B cell (primary cell): ENCODE measurements at regions not wholly inside any gene's neighbourhood (a gene's known extent, or its start where the extent isn't known, plus 50 kb on each side); places are given as distances from the start of the nearest gene placed in this dataset.

Experiments used
- ATAC-seq: fragments of 200-7000 bp; cut with Tn5 transposase; one replicate; pipeline ENCODE4 v1.10.0; 2021; ENCODE audit warnings: low read depth, mild to moderate bottlenecking, moderate number of reproducible peaks, moderate library complexity
- CTCF ChIA-PET: fragments of 350-600 bp; sonication (Branson Sonifier 250); formaldehyde crosslinking; loops from one replicate; lab custom pipeline; 2021; ENCODE audit warnings: antibody characterized with exemption, inconsistent platforms; lab: Charles Lee
- POLR2A ChIA-PET: fragments of 350-600 bp; sonication (Branson Sonifier 250); formaldehyde crosslinking; loops from one replicate; lab custom pipeline; 2021; ENCODE audit warnings: antibody characterized with exemption; lab: Charles Lee
- DNase-seq: peaks from one replicate; pipeline ENCODE4 v3.0.0; 2013
- H2AFZ ChIP-seq: 2 replicates; pipeline ENCODE4 v1.6.1; 2012; ENCODE audit warnings: mild to moderate bottlenecking, low read depth, low read length; ENCODE audit not compliant: insufficient read depth, poor library complexity, severe bottlenecking
- H3K27ac ChIP-seq, 2 donors: 1 replicate in 1 of 2; 2 replicates in 1 of 2; pipeline ENCODE4 v1.5.1; 2012 to 2013; ENCODE audit warnings: low read length in 2 of 2, mild to moderate bottlenecking in 2 of 2, moderate library complexity in 1 of 2
- H3K27me3 ChIP-seq, 4 experiments: fragments of 200-600 bp in 1 of 4; sonication (generic) in 1 of 4; replicated peaks in 1 of 4; 1 replicate in 2 of 4; 2 replicates in 2 of 4; pipeline versions ENCODE4 v1.6.1 to v1.7.0; 2013 to 2016; ENCODE audit warnings: low read length in 3 of 4, mild to moderate bottlenecking in 2 of 4, mixed read lengths in 1 of 4, moderate library complexity in 1 of 4; ENCODE audit not compliant: insufficient read depth in 4 of 4, control insufficient read depth in 3 of 4; ENCODE audit errors: control extremely low read depth in 1 of 4
- H3K36me3 ChIP-seq, 2 experiments: replicated peaks in 1 of 2; 1 replicate in 1 of 2; 2 replicates in 1 of 2; pipeline versions ENCODE4 v1.6.1 to v1.7.1; 2013; ENCODE audit warnings: low read length in 1 of 2; ENCODE audit not compliant: insufficient read depth in 2 of 2, control insufficient read depth in 1 of 2; ENCODE audit errors: control extremely low read depth in 1 of 2, extremely low read depth in 1 of 2
- H3K4me1 ChIP-seq, 2 donors: fragments of 200-600 bp in 1 of 2; sonication (generic) in 1 of 2; 1 replicate in 1 of 2; 2 replicates in 1 of 2; pipeline versions ENCODE4 v1.5.1 to v1.6.1; 2013 to 2017; ENCODE audit warnings: low read length in 2 of 2; ENCODE audit not compliant: control insufficient read depth in 2 of 2, insufficient read depth in 2 of 2
- H3K4me2 ChIP-seq: replicated peaks from 2 replicates; pipeline ENCODE3; 2012; ENCODE audit warnings: mild to moderate bottlenecking, low read depth, low read length; ENCODE audit not compliant: poor library complexity, severe bottlenecking
- H3K4me3 ChIP-seq, 5 experiments: fragments of 200-600 bp in 1 of 5; sonication (generic) in 1 of 5; 1 replicate in 3 of 5; 2 replicates in 2 of 5; pipeline versions ENCODE4 v1.5.1 to v1.7.0; 2011 to 2016; ENCODE audit warnings: low read length in 4 of 5, mild to moderate bottlenecking in 4 of 5, low read depth in 2 of 5, control low read depth in 1 of 5, moderate library complexity in 1 of 5; ENCODE audit not compliant: insufficient read depth in 1 of 5; ENCODE audit errors: control extremely low read depth in 1 of 5, extremely low read depth in 1 of 5
- H3K79me2 ChIP-seq: fragments of 200-600 bp; sonication (generic); one replicate; pipeline ENCODE4 v1.6.0; 2016; ENCODE audit warnings: low read length; ENCODE audit not compliant: control insufficient read depth, insufficient read depth
- H3K9ac ChIP-seq: fragments of 200-600 bp; sonication (generic); 2 replicates; pipeline ENCODE4 v1.6.1; 2017; ENCODE audit warnings: mild to moderate bottlenecking, low read length, moderate library complexity
- H3K9me3 ChIP-seq, 3 donors: one replicate each; pipeline versions ENCODE4 v1.6.1 to v1.7.1; 2013; ENCODE audit warnings: low read length in 2 of 3; ENCODE audit not compliant: control insufficient read depth in 2 of 3, insufficient read depth in 1 of 3; ENCODE audit errors: control extremely low read depth in 1 of 3
- H4K20me1 ChIP-seq: 2 replicates; pipeline ENCODE4 v1.6.0; 2012; ENCODE audit warnings: mild to moderate bottlenecking, low read length; ENCODE audit not compliant: insufficient read depth, control insufficient read depth, poor library complexity, severe bottlenecking
- H3K27ac Mint-ChIP-seq: one replicate; pipeline ENCODE4 v1.8.0; 2021; ENCODE audit warnings: mixed read lengths
- H3K27me3 Mint-ChIP-seq: one replicate; pipeline ENCODE4 v1.8.0; 2021; ENCODE audit warnings: mixed read lengths
- H3K4me1 Mint-ChIP-seq: one replicate; pipeline ENCODE4 v1.8.0; 2021; ENCODE audit warnings: mixed read lengths
- H3K4me3 Mint-ChIP-seq: one replicate; pipeline ENCODE4 v1.8.0; 2021; ENCODE audit warnings: mixed read lengths
- H3K9me3 Mint-ChIP-seq: one replicate; pipeline ENCODE4 v1.8.0; 2022; ENCODE audit warnings: mixed read lengths; ENCODE audit not compliant: insufficient read depth
- CTCF ChIP-seq: fragments of 200-600 bp; IDR thresholded peaks from one replicate; pipeline ENCODE4 v1.8.0; 2022; ENCODE audit warnings: antibody characterized with exemption, mild to moderate bottlenecking
- EZH2 ChIP-seq: IDR thresholded peaks from 2 replicates; pipeline ENCODE4 v1.6.1; 2012; ENCODE audit warnings: borderline replicate concordance, low read depth, mild to moderate bottlenecking, moderate library complexity, low read length; ENCODE audit not compliant: insufficient read depth, poor library complexity, severe bottlenecking
- WGBS: methylation state at CpG from one replicate; pipeline ENCODE4 v1.1.5; 2013; ENCODE audit warnings: missing lambda C conversion rate; ENCODE audit not compliant: insufficient coverage; 5-methylcytosine and 5-hydroxymethylcytosine counted together
- intact Hi-C: fragments of 100-400 bp; cut with micrococcal nuclease; formaldehyde crosslinking; loops from one replicate; pipeline ENCODE4 v1.10.0; 2022

DNA sequence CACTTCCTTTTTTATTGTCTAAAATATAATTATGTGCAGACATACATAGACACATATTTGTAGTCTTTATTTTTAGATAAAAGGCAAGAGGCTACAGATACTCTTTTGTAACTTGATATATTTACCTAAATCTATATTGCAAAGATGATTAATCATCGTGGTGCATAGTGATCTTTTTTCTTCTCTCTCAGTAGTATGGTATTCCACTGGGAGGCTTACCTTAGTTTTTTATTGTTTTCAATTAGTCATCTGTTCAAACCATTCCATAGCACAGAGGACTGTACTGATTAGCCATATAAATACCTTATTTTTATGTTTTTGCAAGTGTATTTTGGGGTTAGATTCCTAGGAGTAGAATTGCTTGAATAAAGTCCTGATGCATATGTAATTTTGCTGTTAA is 619.7 kb downstream of the GRXCR1 start:
- Histone ChIP-seq H3K4me1 (no peaks in the 10 kb centered on the region), H3K9me3 (peaks cover 0 to 9% (median 8%) of the 10 kb centered on the region in 3 donors), H4K20me1 (no peaks in the 10 kb centered on the region), H3K79me2 (no peaks in the 10 kb centered on the region), H3K9ac (no peak overlapping the region), H3K4me2 (no peak overlapping the region), H3K27me3 (no peaks in the 10 kb centered on the region), H3K27ac (no peak overlapping the region), H3K36me3 (no peaks in the 10 kb centered on the region), H3K4me3 (no peak overlapping the region), H2AFZ (no peak overlapping the region)
- WGBS, result no CpG with 5 or more reads among the region's 1 CpG
- H3K27me3 Mint-ChIP-seq, result no peaks in the 10 kb centered on the region
- CTCF ChIA-PET, result no interaction called here
- no peak for TF ChIP-seq EZH2
- no peak for TF ChIP-seq CTCF
- peaks cover 12% of the 10 kb centered on the region for H3K9me3 Mint-ChIP-seq
- no peak overlapping the region for H3K4me3 Mint-ChIP-seq
- no peaks in the 10 kb centered on the region for H3K4me1 Mint-ChIP-seq
- DNase-seq (no peak), ATAC-seq (no peak)
- POLR2A ChIA-PET, result no interaction called here
- H3K27ac Mint-ChIP-seq, result no peak overlapping the region
- intact Hi-C loops, result no loop called here

DNA sequence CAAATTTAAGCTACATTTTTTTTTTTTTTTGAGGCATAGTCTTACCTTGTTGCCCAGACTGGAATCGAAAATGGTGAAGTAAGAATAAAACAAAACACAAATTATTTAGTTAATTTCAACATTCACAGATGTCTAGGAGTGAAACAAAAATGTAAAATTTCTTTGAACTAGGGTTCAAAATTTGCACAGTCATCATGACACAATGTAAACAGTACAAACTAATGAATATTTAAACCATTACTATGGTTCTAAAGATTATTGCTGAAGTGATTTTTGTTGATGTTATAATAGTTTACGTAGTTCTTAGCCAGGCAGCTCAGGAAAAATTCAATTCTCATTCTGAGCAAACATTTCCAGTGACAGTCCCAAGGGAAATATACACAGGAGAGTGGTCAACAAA is 633.1 kb downstream of the GRXCR1 start:
- no peak for TF ChIP-seq EZH2
- H3K9ac ChIP-seq, result no peak overlapping the region
- H3K79me2 ChIP-seq, result no peaks in the 10 kb centered on the region
- no peak overlapping the region for H3K27ac ChIP-seq
- WGBS, result no CpG with 5 or more reads among the region's 2 CpGs
- Mint-ChIP-seq H3K4me3 (no peak overlapping the region), H3K27me3 (no peaks in the 10 kb centered on the region), H3K4me1 (no peaks in the 10 kb centered on the region), H3K9me3 (no peaks in the 10 kb centered on the region), H3K27ac (no peak overlapping the region)
- H3K9me3 ChIP-seq, result no peaks in the 10 kb centered on the region
- no peaks in the 10 kb centered on the region for H3K27me3 ChIP-seq
- H3K36me3 ChIP-seq, result no peaks in the 10 kb centered on the region
- H4K20me1 ChIP-seq, result no peaks in the 10 kb centered on the region
- ATAC-seq, result no peak
- no peak overlapping the region for H3K4me2 ChIP-seq
- intact Hi-C loops, result no loop called here
- no peaks in the 10 kb centered on the region for H3K4me1 ChIP-seq
- H2AFZ ChIP-seq, result no peak overlapping the region
- ChIA-PET CTCF (no interaction called here), POLR2A (no interaction called here)
- DNase-seq, result no peak
- no peak overlapping the region for H3K4me3 ChIP-seq
